IMR-90 (cell line): ENCODE measurements at regions not wholly inside any gene's neighbourhood (a gene's known extent, or its start where the extent isn't known, plus 50 kb on each side); places are given as distances from the start of the nearest gene placed in this dataset.

Source experiments
- ATAC-seq: fragments of 200-7000 bp; cut with Tn5 transposase; 2 replicates; pipeline ENCODE4 v1.9.1; 2020; ENCODE audit warnings: low read depth, mild to moderate bottlenecking, moderate library complexity
- BruUV-seq: library from RNA; stranded (reverse); fragments of 400-500 nt; replicated peaks from 2 replicates; lab custom pipeline; 2021; lab: Mats Ljungman, UMichigan
- CTCF ChIA-PET: fragments of 300-600 bp; formaldehyde crosslinking; extraction: SDS; loops from one replicate; lab custom pipeline; 2021; ENCODE audit warnings: antibody characterized with exemption; lab: Yijun Ruan, JAX
- POLR2A ChIA-PET: fragments of 300-600 bp; sonication (Branson Sonifier 250); formaldehyde crosslinking; loops from one replicate; lab custom pipeline; 2022; ENCODE audit warnings: antibody characterized with exemption; ENCODE audit not compliant: unreplicated experiment; lab: Charles Lee
- DNase-seq: peaks from one replicate; pipeline ENCODE4 v3.0.0; 2013
- H2AFZ ChIP-seq: replicated peaks from 2 replicates; pipeline ENCODE3; 2013; ENCODE audit warnings: low read length, mild to moderate bottlenecking; ENCODE audit not compliant: poor library complexity
- H2AK5ac ChIP-seq: 2 replicates; pipeline ENCODE4 v1.6.1; 2013; ENCODE audit warnings: low read depth, low read length, inconsistent platforms
- H2AK9ac ChIP-seq: replicated peaks from 2 replicates; pipeline ENCODE3; 2013; ENCODE audit warnings: mild to moderate bottlenecking, low read depth, low read length, moderate library complexity; ENCODE audit not compliant: poor library complexity
- H2BK120ac ChIP-seq: 2 replicates; pipeline ENCODE4 v1.6.1; 2013; ENCODE audit warnings: low read depth, low read length, inconsistent platforms
- H2BK15ac ChIP-seq: 3 replicates; pipeline ENCODE4 v1.6.1; 2013; ENCODE audit warnings: low read depth, low read length, inconsistent platforms
- H2BK20ac ChIP-seq: 2 replicates; pipeline ENCODE4 v1.6.1; 2013; ENCODE audit warnings: low read depth, mild to moderate bottlenecking, inconsistent platforms, low read length, moderate library complexity
- H2BK5ac ChIP-seq: 2 replicates; pipeline ENCODE4 v1.6.1; 2013; ENCODE audit warnings: mild to moderate bottlenecking, low read depth, low read length, inconsistent platforms; ENCODE audit not compliant: poor library complexity, severe bottlenecking
- H3K14ac ChIP-seq: replicated peaks from 2 replicates; pipeline ENCODE4 v1.6.1; 2013; ENCODE audit warnings: low read depth, low read length, inconsistent platforms
- H3K18ac ChIP-seq: 2 replicates; pipeline ENCODE4 v1.6.1; 2013; ENCODE audit warnings: low read depth, low read length, control low read depth
- H3K23ac ChIP-seq: 2 replicates; pipeline ENCODE4 v1.6.1; 2013; ENCODE audit warnings: low read depth, low read length, inconsistent platforms
- H3K27ac ChIP-seq: 2 replicates; pipeline ENCODE4 v1.5.1; 2013; ENCODE audit warnings: mild to moderate bottlenecking, control low read depth, low read length; ENCODE audit not compliant: insufficient read depth
- H3K27me3 ChIP-seq: 2 replicates; pipeline ENCODE4 v1.6.1; 2013; ENCODE audit warnings: low read length; ENCODE audit not compliant: control insufficient read depth, insufficient read depth
- H3K36me3 ChIP-seq: 2 replicates; pipeline ENCODE4 v1.6.1; 2013; ENCODE audit warnings: low read length, mixed read lengths; ENCODE audit not compliant: control insufficient read depth, insufficient read depth
- H3K4ac ChIP-seq: 2 replicates; pipeline ENCODE4 v1.6.1; 2013; ENCODE audit warnings: low read depth, low read length, inconsistent platforms
- H3K4me1 ChIP-seq: 2 replicates; pipeline ENCODE4 v1.6.1; 2013; ENCODE audit warnings: low read length, mixed read lengths; ENCODE audit not compliant: control insufficient read depth, insufficient read depth
- H3K4me2 ChIP-seq: 2 replicates; pipeline ENCODE4 v1.6.1; 2013; ENCODE audit warnings: low read depth, mild to moderate bottlenecking, control low read depth, low read length, moderate library complexity
- H3K4me3 ChIP-seq: 2 replicates; pipeline ENCODE4 v1.5.1; 2013; ENCODE audit warnings: low read depth, mild to moderate bottlenecking, control low read depth, low read length, moderate library complexity; ENCODE audit not compliant: insufficient read depth
- H3K56ac ChIP-seq: 2 replicates; pipeline ENCODE4 v1.6.1; 2013; ENCODE audit warnings: low read length, inconsistent platforms; ENCODE audit not compliant: insufficient read depth; ENCODE audit errors: extremely low read depth
- H3K79me1 ChIP-seq, 2 experiments: 2 replicates each; pipeline ENCODE4 v1.6.1; 2013; ENCODE audit warnings: low read length in 2 of 2, inconsistent platforms in 1 of 2, low read depth in 1 of 2
- H3K9ac ChIP-seq: 2 replicates; pipeline ENCODE4 v1.6.1; 2013; ENCODE audit warnings: low read depth, low read length, control low read depth
- H3K9me1 ChIP-seq: 2 replicates; pipeline ENCODE4 v1.6.1; 2013; ENCODE audit warnings: low read length, inconsistent platforms; ENCODE audit not compliant: insufficient read depth
- H3K9me3 ChIP-seq: 2 replicates; pipeline ENCODE4 v1.6.1; 2013; ENCODE audit warnings: low read length; ENCODE audit not compliant: control insufficient read depth, insufficient read depth
- H4K20me1 ChIP-seq: 2 replicates; pipeline ENCODE4 v1.6.1; 2013; ENCODE audit warnings: low read length, inconsistent platforms; ENCODE audit not compliant: insufficient read depth
- H4K5ac ChIP-seq: 2 replicates; pipeline ENCODE4 v1.6.1; 2013; ENCODE audit warnings: mild to moderate bottlenecking, low read depth, low read length, control low read depth
- H4K8ac ChIP-seq, 2 experiments: 2 replicates each; pipeline ENCODE4 v1.6.1; 2013; ENCODE audit warnings: low read depth in 2 of 2, low read length in 2 of 2, control low read depth in 1 of 2, inconsistent platforms in 1 of 2
- H4K91ac ChIP-seq: 2 replicates; pipeline ENCODE4 v1.6.1; 2013; ENCODE audit warnings: low read depth, low read length, inconsistent platforms; ENCODE audit not compliant: insufficient read depth
- SMC3 ChIP-seq: fragments of 150-350 bp; IDR thresholded peaks from 2 replicates; pipeline ENCODE4 v1.6.1; 2016; ENCODE audit warnings: low read depth, mild to moderate bottlenecking, antibody characterized with exemption, low read length, moderate library complexity
- WGBS, 2 experiments: methylation state at CpG; one replicate each; pipeline versions ENCODE4 v1.1.5 to v1.1.7; 2013; ENCODE audit warnings: missing lambda C conversion rate in 2 of 2; ENCODE audit not compliant: insufficient read length in 1 of 2; ENCODE audit errors: extremely low coverage in 2 of 2; 5-methylcytosine and 5-hydroxymethylcytosine counted together
- dilution Hi-C: fragments of 300-500 bp; cut with HindIII; formaldehyde crosslinking; loops from one replicate; pipeline ENCODE4 v1.14.3; 2018; ENCODE audit warnings: low sequenced_read_pairs; ENCODE audit not compliant: unreplicated experiment
- in situ Hi-C: fragments of 300-500 bp; cut with MboI; formaldehyde crosslinking; loops from 3 replicates; pipeline ENCODE4 v1.14.3; 2019; ENCODE audit warnings: low sequenced_read_pairs, inconsistent platforms, mixed read lengths
- intact Hi-C: fragments of 100-400 bp; cut with micrococcal nuclease; formaldehyde crosslinking; loops from 2 replicates; pipeline ENCODE4 v1.10.0; 2022

GRCh38 chr6:139648430-139649000, 274.1 kb upstream of the CITED2 start:
- Histone ChIP-seq H2AFZ (no peak overlapping the region), H4K91ac (no peak overlapping the region), H2BK120ac (no peak overlapping the region), H4K8ac (no peak overlapping the region), H3K18ac (no peak overlapping the region), H2BK20ac (no peak overlapping the region), H3K36me3 (no peaks in the 10 kb centered on the region), H3K14ac (no peak overlapping the region), H3K27ac (no peak overlapping the region), H3K4me1 (peaks cover 2% of the 10 kb centered on the region; the same call in 1 of the 2 replicates), H3K79me1 (no peaks in the 10 kb centered on the region), H3K4ac (no peak overlapping the region), H3K27me3 (no peaks in the 10 kb centered on the region), H2AK9ac (no peak overlapping the region), H3K9me3 (0 out of 2 replicates have a peak, but pooled peaks cover 2% of the 10 kb centered on the region), H2BK15ac (no peak overlapping the region), H4K5ac (no peak overlapping the region), H3K9ac (no peak overlapping the region), H3K4me2 (no peak overlapping the region), H2AK5ac (no peak overlapping the region), H3K23ac (no peak overlapping the region), H3K9me1 (no peaks in the 10 kb centered on the region), H4K20me1 (no peaks in the 10 kb centered on the region), H2BK5ac (no peak overlapping the region), H3K56ac (no peak overlapping the region), H3K4me3 (no peak overlapping the region)
- WGBS, 2 experiments: 90% methylated on average over 2 of the region's 7 CpGs; no CpG with 5 or more reads in 1 of the 2 experiments
- in situ Hi-C loops (no loop called here), dilution Hi-C loops (no loop called here), intact Hi-C loops (no loop called here)
- ChIA-PET POLR2A (no interaction called here), CTCF (no interaction called here)
- TF ChIP-seq SMC3: no peak
- BruUV-seq: no TSS peak
- ATAC-seq (no peak), DNase-seq (no peak)
